GM21529 (cell line): ENCODE measurements at regions not wholly inside any gene's neighbourhood (a gene's known extent, or its start where the extent isn't known, plus 50 kb on each side); places are given as distances from the start of the nearest gene placed in this dataset.

Source experiments
- ATAC-seq: cut with Tn5 transposase; IDR thresholded peaks from one replicate; pipeline ENCODE4 v1.9.1; 2021; ENCODE audit not compliant: unreplicated experiment

GRCh38 chr4:141395919-141396318 is 175.2 kb downstream of the ZNF330 start:
- no peak for ATAC-seq

GRCh38 chr4:141402712-141403111 is 182.0 kb downstream of the ZNF330 start:
- no peak for ATAC-seq

- ATAC-seq: no peak
Observed at GRCh38 chr4:141403782-141404181, 183.1 kb downstream of the ZNF330 start.

- no peak for ATAC-seq
Observed at GRCh38 chr4:141406237-141406636, 185.5 kb downstream of the ZNF330 start.

GRCh38 chr4:141409556-141409955 is 188.9 kb downstream of the ZNF330 start:
- no peak for ATAC-seq

- ATAC-seq: no peak
Observed at GRCh38 chr4:141410839-141411238, 190.1 kb downstream of the ZNF330 start.

GRCh38 chr4:141411936-141412335 is 191.2 kb downstream of the ZNF330 start:
- ATAC-seq: no peak

- no peak for ATAC-seq
Observed at GRCh38 chr4:141413366-141413765, 192.7 kb downstream of the ZNF330 start.

GRCh38 chr4:141415651-141416050 is 195.0 kb downstream of the ZNF330 start:
- no peak for ATAC-seq

- ATAC-seq: no peak
Observed at GRCh38 chr4:141416219-141416618, 195.5 kb downstream of the ZNF330 start.

- no peak for ATAC-seq
Observed at GRCh38 chr4:141416677-141417363, 196.1 kb downstream of the ZNF330 start.

- ATAC-seq: no peak
Observed at GRCh38 chr4:141417387-141417786, 196.7 kb downstream of the ZNF330 start.

- no peak for ATAC-seq
Observed at GRCh38 chr4:141425124-141425523, 204.4 kb downstream of the ZNF330 start.

GRCh38 chr4:141427726-141428296 is 207.1 kb downstream of the ZNF330 start:
- no peak for ATAC-seq

GRCh38 chr4:141429933-141430332 is 206.4 kb upstream of the IL15 start:
- no peak for ATAC-seq

GRCh38 chr4:141430686-141431085 is 205.7 kb upstream of the IL15 start:
- ATAC-seq: no peak

- ATAC-seq: no peak
Observed at GRCh38 chr4:141432000-141432712, 204.2 kb upstream of the IL15 start.

GRCh38 chr4:141435446-141436225 is 200.7 kb upstream of the IL15 start:
- no peak for ATAC-seq

- no peak for ATAC-seq
Observed at GRCh38 chr4:141439223-141439622, 197.2 kb upstream of the IL15 start.

- no peak for ATAC-seq
Observed at GRCh38 chr4:141447761-141448160, 188.6 kb upstream of the IL15 start.

GRCh38 chr4:141448490-141448889 is 187.9 kb upstream of the IL15 start:
- no peak for ATAC-seq

- no peak for ATAC-seq
Observed at GRCh38 chr4:141449927-141450326, 186.5 kb upstream of the IL15 start.
